NCI-H2196 treated with DMSO at 0.1 percent for 48 hours (cell line): ENCODE measurements at regions not wholly inside any gene's neighbourhood (a gene's known extent, or its start where the extent isn't known, plus 50 kb on each side); places are given as distances from the start of the nearest gene placed in this dataset.
"Not testable (repeated sequence)": the region's sequence is repeated elsewhere in the genome, so short reads cannot be mapped to it uniquely, and the experiment has no call there.

ENCODE experiments used
- DNase-seq: peaks from one replicate; lab custom pipeline; 2025; ENCODE audit not compliant: unreplicated experiment; lab: John Stamatoyannopoulos, UW

- no peak for DNase-seq
Observed at GRCh38 chr11:71101606-71102005, 150.8 kb downstream of the SHANK2 start.

GRCh38 chr11:71101046-71101445 lies 151.3 kb downstream of the SHANK2 start:
- DNase-seq = no peak

- no peak for DNase-seq
Observed at GRCh38 chr11:71098776-71099175, 153.6 kb downstream of the SHANK2 start.

- no peak for DNase-seq
Observed at GRCh38 chr11:71097506-71098240, 154.7 kb downstream of the SHANK2 start.

- DNase-seq = no peak
Observed at GRCh38 chr11:71096751-71097388, 155.5 kb downstream of the SHANK2 start.

GRCh38 chr11:71095294-71095850 lies 157.0 kb downstream of the SHANK2 start:
- DNase-seq = no peak

GRCh38 chr11:71094296-71095077 lies 157.9 kb downstream of the SHANK2 start:
- no peak for DNase-seq

GRCh38 chr11:71093783-71094182 lies 158.6 kb downstream of the SHANK2 start:
- DNase-seq = no peak

GRCh38 chr11:71091506-71092265 lies 160.7 kb downstream of the SHANK2 start:
- DNase-seq = no peak

GRCh38 chr11:71089571-71089970 lies 162.8 kb downstream of the SHANK2 start:
- no peak for DNase-seq

GRCh38 chr11:71088314-71089215 lies 163.8 kb downstream of the SHANK2 start:
- DNase-seq = not testable (repeated sequence)

GRCh38 chr11:71086687-71087258 lies 165.6 kb downstream of the SHANK2 start:
- DNase-seq = peak; percentile 16

- DNase-seq = no peak
Observed at GRCh38 chr11:71084306-71085012, 167.9 kb downstream of the SHANK2 start.

- DNase-seq = no peak
Observed at GRCh38 chr11:71083105-71083504, 169.3 kb downstream of the SHANK2 start.

GRCh38 chr11:71082454-71082853 lies 169.9 kb downstream of the SHANK2 start:
- DNase-seq = no peak

GRCh38 chr11:71081704-71082230 lies 170.6 kb downstream of the SHANK2 start:
- DNase-seq = no peak

- DNase-seq = peak; percentile 83
Observed at GRCh38 chr11:71080239-71081097, 171.9 kb downstream of the SHANK2 start.

- no peak for DNase-seq
Observed at GRCh38 chr11:71079795-71080194, 172.6 kb downstream of the SHANK2 start.
